GM23338 (cell line): ENCODE measurements at regions not wholly inside any gene's neighbourhood (a gene's known extent, or its start where the extent isn't known, plus 50 kb on each side); places are given as distances from the start of the nearest gene placed in this dataset.

ENCODE experiments used
- ATAC-seq: fragments of 200-7000 bp; cut with Tn5 transposase; 3 replicates; pipeline ENCODE4 v1.9.1; 2020
- DNase-seq: peaks from one replicate; pipeline ENCODE4 v3.0.0-alpha.2; 2015; ENCODE audit warnings: low spot score
- H2AFZ ChIP-seq: fragments of 200-600 bp; sonication (generic); 2 replicates; pipeline ENCODE4 v1.8.0; 2016; ENCODE audit warnings: antibody characterized with exemption, mild to moderate bottlenecking, moderate library complexity
- H3F3A ChIP-seq: fragments of 200-600 bp; sonication (generic); replicated peaks from 2 replicates; pipeline ENCODE4 v1.8.0; 2017; ENCODE audit warnings: antibody characterized with exemption, mixed run types, low read depth
- H3K27ac ChIP-seq: fragments of 200-600 bp; sonication (generic); 2 replicates; pipeline ENCODE4 v1.6.1; 2016; ENCODE audit warnings: low read depth
- H3K27me3 ChIP-seq: fragments of 200-600 bp; sonication (generic); 2 replicates; pipeline ENCODE4 v1.8.0; 2016; ENCODE audit warnings: mild to moderate bottlenecking, mixed run types, moderate library complexity; ENCODE audit not compliant: insufficient read depth
- H3K36me3 ChIP-seq: fragments of 200-600 bp; sonication (generic); 2 replicates; pipeline ENCODE4 v1.8.0; 2016; ENCODE audit warnings: mild to moderate bottlenecking; ENCODE audit not compliant: insufficient read depth
- H3K4me1 ChIP-seq: fragments of 200-600 bp; sonication (generic); 2 replicates; pipeline ENCODE4 v1.8.0; 2016; ENCODE audit warnings: mild to moderate bottlenecking, moderate library complexity; ENCODE audit not compliant: insufficient read depth
- H3K4me2 ChIP-seq: fragments of 200-600 bp; sonication (generic); 2 replicates; pipeline ENCODE4 v1.7.1; 2017; ENCODE audit warnings: mixed run types
- H3K4me3 ChIP-seq: fragments of 200-600 bp; sonication (generic); 2 replicates; pipeline ENCODE4 v1.6.1; 2016; ENCODE audit warnings: mixed run types
- H3K79me2 ChIP-seq: fragments of 200-600 bp; sonication (generic); replicated peaks from 2 replicates; pipeline ENCODE4 v1.8.0; 2017; ENCODE audit warnings: mild to moderate bottlenecking; ENCODE audit not compliant: insufficient read depth
- H3K9me2 ChIP-seq: fragments of 200-600 bp; sonication (generic); 2 replicates; pipeline ENCODE4 v1.8.0; 2017; ENCODE audit not compliant: insufficient read depth
- H4K20me1 ChIP-seq: fragments of 200-600 bp; sonication (generic); replicated peaks from 2 replicates; pipeline ENCODE4 v1.8.0; 2017; ENCODE audit warnings: mild to moderate bottlenecking; ENCODE audit not compliant: insufficient read depth
- H3K27ac Mint-ChIP-seq: 2 replicates; pipeline ENCODE4 v1.8.0; 2020; ENCODE audit warnings: inconsistent platforms, mild to moderate bottlenecking, moderate library complexity, mixed read lengths
- H3K27me3 Mint-ChIP-seq: 3 replicates; pipeline ENCODE4 v1.8.0; 2022; ENCODE audit warnings: low read depth, mild to moderate bottlenecking, moderate library complexity, mixed read lengths, inconsistent platforms; ENCODE audit not compliant: insufficient read depth, poor library complexity
- H3K36me3 Mint-ChIP-seq: 3 replicates; pipeline ENCODE4 v1.8.0; 2021; ENCODE audit warnings: low read depth, mild to moderate bottlenecking, inconsistent platforms, moderate library complexity, mixed read lengths
- H3K4me1 Mint-ChIP-seq: 3 replicates; pipeline ENCODE4 v1.8.0; 2020; ENCODE audit warnings: mild to moderate bottlenecking, inconsistent platforms, mixed read lengths
- H3K4me3 Mint-ChIP-seq: 3 replicates; pipeline ENCODE4 v1.8.0; 2021; ENCODE audit warnings: moderate library complexity, mild to moderate bottlenecking, inconsistent platforms, mixed read lengths
- H3K9me3 Mint-ChIP-seq: 3 replicates; pipeline ENCODE4 v1.8.0; 2020; ENCODE audit warnings: moderate library complexity, mild to moderate bottlenecking, inconsistent platforms, mixed read lengths
- CREB1 ChIP-seq: fragments of 250-450 bp; sonication (Bioruptor Pico); IDR thresholded peaks from 2 replicates; pipeline ENCODE4 v1.5.0; 2020; ENCODE audit warnings: low read depth, mild to moderate bottlenecking, moderate library complexity
- CTCF ChIP-seq, 2 experiments: fragments of 200-600 bp in 1 of 2; sonication (generic) in 1 of 2; conservative IDR thresholded peaks; 2 replicates each; pipeline versions ENCODE4 v1.5.1 to v1.6.1; 2016 to 2017; ENCODE audit warnings: antibody characterized with exemption in 2 of 2, low read depth in 2 of 2, mild to moderate bottlenecking in 2 of 2, moderate library complexity in 1 of 2
- EZH2 ChIP-seq: fragments of 200-600 bp; sonication (generic); IDR thresholded peaks from one replicate; pipeline ENCODE4 v1.8.0; 2017; ENCODE audit warnings: antibody characterized with exemption, mild to moderate bottlenecking, low read depth; ENCODE audit not compliant: unreplicated experiment
- EZH2phosphoT487 ChIP-seq: fragments of 200-600 bp; sonication (generic); IDR thresholded peaks from one replicate; pipeline ENCODE4 v1.8.1; 2018; ENCODE audit warnings: antibody characterized with exemption; ENCODE audit not compliant: unreplicated experiment
- JUNB ChIP-seq: IDR thresholded peaks from one replicate; pipeline ENCODE4 v1.6.1; 2016; ENCODE audit warnings: antibody characterized with exemption; ENCODE audit not compliant: unreplicated experiment
- NANOG ChIP-seq: IDR thresholded peaks from 2 replicates; pipeline ENCODE4 v1.6.1; 2016; ENCODE audit warnings: antibody characterized with exemption, borderline replicate concordance
- POLR2AphosphoS5 ChIP-seq: IDR thresholded peaks from 2 replicates; pipeline ENCODE4 v1.6.1; 2016; ENCODE audit warnings: antibody characterized with exemption, low read depth
- STAT1 ChIP-seq: IDR thresholded peaks from one replicate; pipeline ENCODE4 v1.6.1; 2016; ENCODE audit warnings: antibody characterized with exemption; ENCODE audit not compliant: unreplicated experiment
- ZNF114 ChIP-seq: fragments of 250-450 bp; sonication (Bioruptor Pico); IDR thresholded peaks from 2 replicates; pipeline ENCODE4 v1.5.0; 2020; ENCODE audit warnings: mild to moderate bottlenecking, moderate library complexity
- ZNF331 ChIP-seq: fragments of 250-450 bp; sonication (Bioruptor Pico); IDR thresholded peaks from 2 replicates; pipeline ENCODE4 v1.5.0; 2020; ENCODE audit warnings: low read depth, mild to moderate bottlenecking, moderate library complexity
- ZNF462 ChIP-seq: fragments of 250-450 bp; sonication (Bioruptor Pico); IDR thresholded peaks from 2 replicates; pipeline ENCODE4 v1.5.0; 2020; ENCODE audit warnings: mild to moderate bottlenecking, moderate library complexity
- TF ChIP-seq, protein P1 (sequence below): IDR thresholded peaks from 2 replicates; pipeline ENCODE4 v1.6.1; 2016; ENCODE audit warnings: antibody characterized with exemption
- TF ChIP-seq, protein P2 (sequence below): IDR thresholded peaks from one replicate; pipeline ENCODE4 v1.6.1; 2018; ENCODE audit warnings: antibody characterized with exemption; ENCODE audit not compliant: unreplicated experiment

GRCh38 chr16:80166082-80166481 is 374.7 kb upstream of the DYNLRB2 start:
- DNase-seq (no peak), ATAC-seq (no peak)
- Mint-ChIP-seq H3K36me3 (no peaks in the 10 kb centered on the region), H3K27me3 (no peaks in the 10 kb centered on the region), H3K9me3 (peaks cover 5% of the 10 kb centered on the region; the same call in 1 of the 3 replicates), H3K4me3 (no peak overlapping the region), H3K27ac (no peak overlapping the region), H3K4me1 (peaks cover 3% of the 10 kb centered on the region; the same call in 1 of the 3 replicates)
- H2AFZ ChIP-seq = no peak overlapping the region
- no peak overlapping the region for H3K4me3 ChIP-seq
- TF ChIP-seq CTCF (conservative IDR thresholded peaks at IDR 0.05; ENCODE audit: low read depth in 2 of 2) = no peak
- no peak for TF ChIP-seq JUNB
- no peak for TF ChIP-seq ZNF114 (CRISPR knock-in tag)
- no peak for TF ChIP-seq ZNF462 (CRISPR knock-in tag)
- no peak for TF ChIP-seq CREB1 (CRISPR knock-in tag)
- TF ChIP-seq, protein P1, sequence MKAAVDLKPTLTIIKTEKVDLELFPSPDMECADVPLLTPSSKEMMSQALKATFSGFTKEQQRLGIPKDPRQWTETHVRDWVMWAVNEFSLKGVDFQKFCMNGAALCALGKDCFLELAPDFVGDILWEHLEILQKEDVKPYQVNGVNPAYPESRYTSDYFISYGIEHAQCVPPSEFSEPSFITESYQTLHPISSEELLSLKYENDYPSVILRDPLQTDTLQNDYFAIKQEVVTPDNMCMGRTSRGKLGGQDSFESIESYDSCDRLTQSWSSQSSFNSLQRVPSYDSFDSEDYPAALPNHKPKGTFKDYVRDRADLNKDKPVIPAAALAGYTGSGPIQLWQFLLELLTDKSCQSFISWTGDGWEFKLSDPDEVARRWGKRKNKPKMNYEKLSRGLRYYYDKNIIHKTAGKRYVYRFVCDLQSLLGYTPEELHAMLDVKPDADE = no peak
- TF ChIP-seq STAT1 = no peak
- no peak for TF ChIP-seq NANOG
- TF ChIP-seq POLR2AphosphoS5 = no peak
- TF ChIP-seq, protein P2, sequence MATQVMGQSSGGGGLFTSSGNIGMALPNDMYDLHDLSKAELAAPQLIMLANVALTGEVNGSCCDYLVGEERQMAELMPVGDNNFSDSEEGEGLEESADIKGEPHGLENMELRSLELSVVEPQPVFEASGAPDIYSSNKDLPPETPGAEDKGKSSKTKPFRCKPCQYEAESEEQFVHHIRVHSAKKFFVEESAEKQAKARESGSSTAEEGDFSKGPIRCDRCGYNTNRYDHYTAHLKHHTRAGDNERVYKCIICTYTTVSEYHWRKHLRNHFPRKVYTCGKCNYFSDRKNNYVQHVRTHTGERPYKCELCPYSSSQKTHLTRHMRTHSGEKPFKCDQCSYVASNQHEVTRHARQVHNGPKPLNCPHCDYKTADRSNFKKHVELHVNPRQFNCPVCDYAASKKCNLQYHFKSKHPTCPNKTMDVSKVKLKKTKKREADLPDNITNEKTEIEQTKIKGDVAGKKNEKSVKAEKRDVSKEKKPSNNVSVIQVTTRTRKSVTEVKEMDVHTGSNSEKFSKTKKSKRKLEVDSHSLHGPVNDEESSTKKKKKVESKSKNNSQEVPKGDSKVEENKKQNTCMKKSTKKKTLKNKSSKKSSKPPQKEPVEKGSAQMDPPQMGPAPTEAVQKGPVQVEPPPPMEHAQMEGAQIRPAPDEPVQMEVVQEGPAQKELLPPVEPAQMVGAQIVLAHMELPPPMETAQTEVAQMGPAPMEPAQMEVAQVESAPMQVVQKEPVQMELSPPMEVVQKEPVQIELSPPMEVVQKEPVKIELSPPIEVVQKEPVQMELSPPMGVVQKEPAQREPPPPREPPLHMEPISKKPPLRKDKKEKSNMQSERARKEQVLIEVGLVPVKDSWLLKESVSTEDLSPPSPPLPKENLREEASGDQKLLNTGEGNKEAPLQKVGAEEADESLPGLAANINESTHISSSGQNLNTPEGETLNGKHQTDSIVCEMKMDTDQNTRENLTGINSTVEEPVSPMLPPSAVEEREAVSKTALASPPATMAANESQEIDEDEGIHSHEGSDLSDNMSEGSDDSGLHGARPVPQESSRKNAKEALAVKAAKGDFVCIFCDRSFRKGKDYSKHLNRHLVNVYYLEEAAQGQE = no peak
- TF ChIP-seq EZH2 = no peak
- TF ChIP-seq ZNF331 (CRISPR knock-in tag) = no peak
- TF ChIP-seq EZH2phosphoT487 = no peak
- no peak overlapping the region for H3K27ac ChIP-seq
- H3K36me3 ChIP-seq = no peaks in the 10 kb centered on the region
- peaks cover 9% of the 10 kb centered on the region; the same call in 1 of the 2 replicates for H3K9me2 ChIP-seq
- no peaks in the 10 kb centered on the region for H3K79me2 ChIP-seq
- H3K4me2 ChIP-seq = no peak overlapping the region
- H4K20me1 ChIP-seq = no peaks in the 10 kb centered on the region
- no peaks in the 10 kb centered on the region for H3K27me3 ChIP-seq
- H3K4me1 ChIP-seq = no peaks in the 10 kb centered on the region
- no peaks in the 10 kb centered on the region for H3F3A ChIP-seq
